Breast epithelium (tissue), 4 donors: ENCODE measurements at regions not wholly inside any gene's neighbourhood (a gene's known extent, or its start where the extent isn't known, plus 50 kb on each side); places are given as distances from the start of the nearest gene placed in this dataset.
"Not testable (repeated sequence)": the region's sequence is repeated elsewhere in the genome, so short reads cannot be mapped to it uniquely, and the experiment has no call there.

Source experiments
- DNase-seq, 2 donors: peaks; one replicate each; pipeline ENCODE4 v3.0.0-alpha.2; 2019; ENCODE audit warnings: low spot score in 2 of 2
- H3K27ac ChIP-seq, 2 donors: fragments of 200-600 bp; sonication (generic) in 1 of 2; one replicate each; pipeline ENCODE4 v1.5.1; 2016 to 2019; ENCODE audit warnings: mild to moderate bottlenecking in 1 of 2
- H3K27me3 ChIP-seq, 2 donors: fragments of 200-600 bp; sonication (generic) in 1 of 2; one replicate each; pipeline versions ENCODE4 v1.5.1 to v1.6.0; 2017 to 2019; ENCODE audit warnings: control low read depth in 1 of 2, mild to moderate bottlenecking in 1 of 2
- H3K36me3 ChIP-seq: fragments of 200-600 bp; one replicate; pipeline ENCODE4 v1.5.1; 2019
- H3K4me1 ChIP-seq, 2 donors: fragments of 200-600 bp; sonication (generic); one replicate each; pipeline ENCODE4 v1.5.1; 2016 to 2019; ENCODE audit warnings: control low read depth in 1 of 2
- H3K4me3 ChIP-seq, 3 donors: fragments of 200-600 bp; sonication (generic); 1 replicate in 2 of 3; 2 replicates in 1 of 3; pipeline ENCODE4 v1.5.1; 2016 to 2019; ENCODE audit warnings: mild to moderate bottlenecking in 3 of 3, moderate library complexity in 2 of 3
- H3K9me3 ChIP-seq, 2 donors: fragments of 200-600 bp; sonication (generic) in 1 of 2; one replicate each; pipeline ENCODE4 v1.5.1; 2016 to 2019; ENCODE audit warnings: control low read depth in 1 of 2
- POLR2A ChIP-seq: fragments of 450-650 bp; IDR thresholded peaks from one replicate; pipeline ENCODE4 v1.6.1; 2016; ENCODE audit warnings: antibody characterized with exemption, mild to moderate bottlenecking, moderate library complexity
- POLR2AphosphoS5 ChIP-seq, 3 donors: sonication (generic); formaldehyde crosslinking; IDR thresholded peaks; one replicate each; pipeline ENCODE4 v1.6.1; 2017; ENCODE audit warnings: antibody characterized with exemption in 3 of 3
- intact Hi-C: fragments of 100-400 bp; cut with DNase I; formaldehyde crosslinking; loops from one replicate; pipeline ENCODE4 v1.15.1; 2023; ENCODE audit warnings: low total_unique reads
- TF ChIP-seq, protein P1 (sequence below), 3 donors: fragments of 450-650 bp; IDR thresholded peaks; one replicate each; pipeline ENCODE4 v1.5.1; 2016 to 2017; ENCODE audit warnings: antibody characterized with exemption in 3 of 3, mild to moderate bottlenecking in 3 of 3, moderate library complexity in 3 of 3

DNA sequence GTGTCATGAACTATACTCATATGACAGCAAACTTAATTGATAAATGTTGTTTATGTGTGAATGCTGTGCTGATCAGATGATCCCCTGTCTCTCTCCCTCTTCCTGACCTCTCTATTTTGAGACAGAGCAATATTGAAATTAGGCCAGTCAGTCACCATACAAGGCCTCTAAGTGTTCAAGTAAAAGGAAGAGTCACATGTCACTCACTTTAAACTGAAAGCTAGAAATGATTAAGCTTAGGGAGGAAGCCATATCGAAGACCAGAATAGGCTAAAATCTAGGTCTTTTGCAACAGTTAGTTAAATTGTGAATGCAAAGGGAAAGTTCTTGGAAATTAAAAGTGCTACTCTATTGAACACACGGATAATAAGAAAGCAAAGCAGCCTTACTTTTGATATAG is 498.6 kb downstream of the ZPLD1 start:
- Histone ChIP-seq H3K27ac (no peak overlapping the region), H3K9me3 (no peaks in the 10 kb centered on the region), H3K4me3 (no peak overlapping the region), H3K4me1 (no peaks in the 10 kb centered on the region), H3K27me3 (no peaks in the 10 kb centered on the region), H3K36me3 (no peaks in the 10 kb centered on the region)
- DNase-seq = no peak
- intact Hi-C loops = no loop called here
- no peak for TF ChIP-seq POLR2A
- TF ChIP-seq POLR2AphosphoS5 (IDR thresholded peaks at IDR 0.05) = no peak
- TF ChIP-seq, protein P1, sequence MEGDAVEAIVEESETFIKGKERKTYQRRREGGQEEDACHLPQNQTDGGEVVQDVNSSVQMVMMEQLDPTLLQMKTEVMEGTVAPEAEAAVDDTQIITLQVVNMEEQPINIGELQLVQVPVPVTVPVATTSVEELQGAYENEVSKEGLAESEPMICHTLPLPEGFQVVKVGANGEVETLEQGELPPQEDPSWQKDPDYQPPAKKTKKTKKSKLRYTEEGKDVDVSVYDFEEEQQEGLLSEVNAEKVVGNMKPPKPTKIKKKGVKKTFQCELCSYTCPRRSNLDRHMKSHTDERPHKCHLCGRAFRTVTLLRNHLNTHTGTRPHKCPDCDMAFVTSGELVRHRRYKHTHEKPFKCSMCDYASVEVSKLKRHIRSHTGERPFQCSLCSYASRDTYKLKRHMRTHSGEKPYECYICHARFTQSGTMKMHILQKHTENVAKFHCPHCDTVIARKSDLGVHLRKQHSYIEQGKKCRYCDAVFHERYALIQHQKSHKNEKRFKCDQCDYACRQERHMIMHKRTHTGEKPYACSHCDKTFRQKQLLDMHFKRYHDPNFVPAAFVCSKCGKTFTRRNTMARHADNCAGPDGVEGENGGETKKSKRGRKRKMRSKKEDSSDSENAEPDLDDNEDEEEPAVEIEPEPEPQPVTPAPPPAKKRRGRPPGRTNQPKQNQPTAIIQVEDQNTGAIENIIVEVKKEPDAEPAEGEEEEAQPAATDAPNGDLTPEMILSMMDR (IDR thresholded peaks at IDR 0.05) = no peak

DNA sequence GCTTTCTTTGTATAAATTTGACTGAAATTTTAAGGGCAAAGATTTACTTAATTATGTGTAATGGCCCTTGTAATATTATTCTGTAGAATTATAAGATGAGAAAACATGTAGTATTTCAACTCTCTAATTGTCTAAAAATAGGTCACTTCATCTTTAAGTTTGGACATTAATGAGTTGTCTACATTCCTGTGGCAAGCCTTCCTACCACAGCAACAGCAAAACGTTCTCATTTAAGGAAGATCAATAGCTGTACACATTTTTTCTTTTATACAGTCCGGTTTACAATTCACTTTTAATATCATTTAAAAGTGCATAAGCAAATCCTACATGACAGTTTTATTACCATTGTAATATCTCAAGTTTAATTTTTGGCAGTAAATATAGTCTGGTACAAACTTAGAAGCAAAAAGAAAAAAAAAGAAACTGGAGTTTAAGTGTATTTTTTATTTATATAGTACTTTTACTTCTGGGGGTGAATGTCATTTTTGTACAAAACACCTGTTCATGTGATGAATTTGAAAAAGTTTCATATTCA is 501.8 kb downstream of the ZPLD1 start:
- intact Hi-C loops = no loop called here
- no peak for DNase-seq
- TF ChIP-seq, protein P1 (IDR thresholded peaks at IDR 0.05) = no peak
- no peak for TF ChIP-seq POLR2AphosphoS5 (IDR thresholded peaks at IDR 0.05)
- TF ChIP-seq POLR2A = no peak

DNA sequence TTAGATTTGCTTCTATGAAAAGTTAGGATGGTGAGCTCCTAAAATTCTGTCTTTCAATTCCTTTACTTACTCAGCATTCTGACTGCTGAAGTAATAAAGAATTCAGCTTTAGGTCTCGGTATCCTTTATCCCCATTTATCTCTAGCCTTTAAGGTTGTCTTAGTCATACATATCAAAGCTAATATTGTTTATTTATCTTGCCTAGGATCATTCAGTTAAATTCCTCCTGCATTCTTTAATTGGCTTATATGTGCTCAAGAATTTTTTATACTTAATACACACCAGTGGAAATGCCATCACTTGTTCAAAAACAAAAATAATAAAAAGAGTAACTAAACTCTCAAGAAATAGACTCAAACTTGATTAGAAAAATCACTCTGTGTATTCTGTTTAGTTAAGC is 507.0 kb downstream of the ZPLD1 start:
- Histone ChIP-seq H3K27ac (no peak overlapping the region), H3K9me3 (peaks cover 0 to 6% of the 10 kb centered on the region in 2 donors), H3K36me3 (no peaks in the 10 kb centered on the region), H3K4me3 (no peak overlapping the region), H3K4me1 (no peaks in the 10 kb centered on the region), H3K27me3 (no peaks in the 10 kb centered on the region)
- no peak for DNase-seq
- intact Hi-C loops = no loop called here
- TF ChIP-seq POLR2A (no peak), POLR2AphosphoS5 (IDR thresholded peaks at IDR 0.05) (no peak)
- TF ChIP-seq, protein P1 (IDR thresholded peaks at IDR 0.05) = no peak

More for the DNA sequence above, 501.8 kb downstream of the ZPLD1 start:
- Histone ChIP-seq H3K9me3 (peaks cover 0 to 6% of the 10 kb centered on the region in 2 donors), H3K4me3 (no peak overlapping the region), H3K4me1 (no peaks in the 10 kb centered on the region), H3K36me3 (no peaks in the 10 kb centered on the region), H3K27ac (no peak overlapping the region), H3K27me3 (no peaks in the 10 kb centered on the region)

DNA sequence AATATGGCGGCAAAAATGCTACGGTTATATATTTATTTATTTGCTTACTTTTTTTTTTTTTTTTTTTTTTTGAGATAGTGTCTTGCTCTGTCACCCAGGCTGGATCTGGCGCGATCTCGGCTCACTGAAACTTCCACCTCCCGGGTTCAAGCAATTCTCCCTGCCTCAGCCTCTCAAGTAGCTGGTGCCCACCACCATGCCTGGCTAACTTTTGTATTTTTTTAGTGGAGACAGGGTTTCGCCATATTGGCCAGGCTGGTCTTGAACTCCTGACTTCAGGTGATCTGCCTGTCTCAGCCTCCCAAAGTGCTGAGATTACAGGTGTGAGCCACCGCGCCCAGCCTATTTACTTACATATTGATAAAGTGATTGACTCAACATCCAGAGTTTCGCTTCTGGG is 511.6 kb downstream of the ZPLD1 start:
- intact Hi-C loops, H3K27me3 ChIP-seq, H3K27ac ChIP-seq, H3K4me3 ChIP-seq, H3K36me3 ChIP-seq, H3K9me3 ChIP-seq, DNase-seq, H3K4me1 ChIP-seq: not testable (repeated sequence)

DNA sequence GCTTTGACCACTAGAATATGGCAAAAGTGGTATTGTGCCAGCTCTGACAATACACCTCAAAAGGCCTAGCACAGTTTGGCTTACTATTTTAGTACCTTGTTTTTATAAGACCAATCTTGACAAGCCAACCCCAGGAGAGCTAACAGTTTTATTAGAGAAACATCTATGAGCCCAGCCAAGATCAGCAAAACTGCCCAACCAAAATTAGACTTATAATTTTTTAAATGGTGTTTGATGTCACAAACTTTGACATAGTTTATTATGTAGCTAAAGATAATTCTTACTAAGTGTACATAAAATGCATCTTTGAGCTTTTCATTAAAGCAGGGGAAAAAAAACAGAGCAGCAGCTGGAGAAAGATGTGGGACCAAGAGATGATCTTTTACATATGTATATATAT is 537.5 kb downstream of the ZPLD1 start:
- H3K27me3 ChIP-seq = no peaks in the 10 kb centered on the region

More for the DNA sequence above, 537.5 kb downstream of the ZPLD1 start:
- intact Hi-C loops = no loop called here
- Histone ChIP-seq H3K36me3 (no peaks in the 10 kb centered on the region), H3K4me1 (no peaks in the 10 kb centered on the region), H3K9me3 (no peaks in the 10 kb centered on the region), H3K4me3 (no peak overlapping the region), H3K27ac (no peak overlapping the region)
- TF ChIP-seq, protein P1 (IDR thresholded peaks at IDR 0.05) = no peak
- TF ChIP-seq POLR2AphosphoS5 (IDR thresholded peaks at IDR 0.05) (no peak), POLR2A (no peak)
- DNase-seq = no peak
